Sigmoid colon (tissue), 6 donors: ENCODE measurements at regions not wholly inside any gene's neighbourhood (a gene's known extent, or its start where the extent isn't known, plus 50 kb on each side); places are given as distances from the start of the nearest gene placed in this dataset.

Experiments used
- DNase-seq: peaks from one replicate; pipeline ENCODE4 v3.0.0-alpha.2; 2019
- H3K27ac ChIP-seq, 4 donors: fragments of 200-600 bp; sonication (generic); one replicate each; pipeline ENCODE4 v1.5.1; 2016 to 2019; ENCODE audit warnings: mild to moderate bottlenecking in 1 of 4
- H3K27me3 ChIP-seq, 3 donors: fragments of 200-600 bp; sonication (generic); one replicate each; pipeline ENCODE4 v1.5.1; 2019; ENCODE audit warnings: mild to moderate bottlenecking in 1 of 3
- H3K36me3 ChIP-seq, 4 donors: fragments of 200-600 bp; sonication (generic); one replicate each; pipeline ENCODE4 v1.5.1; 2016 to 2019
- H3K4me1 ChIP-seq, 4 donors: fragments of 200-600 bp; sonication (generic); one replicate each; pipeline ENCODE4 v1.5.1; 2017 to 2019
- H3K4me3 ChIP-seq, 4 donors: fragments of 200-600 bp; sonication (generic); one replicate each; pipeline ENCODE4 v1.5.1; 2017 to 2019; ENCODE audit warnings: mild to moderate bottlenecking in 2 of 4, moderate library complexity in 1 of 4
- H3K9me3 ChIP-seq, 4 donors: fragments of 200-600 bp in 3 of 4; sonication (generic) in 3 of 4; one replicate each; pipeline versions ENCODE4 v1.5.1 to v1.6.1; 2013 to 2019
- CTCF ChIP-seq, 4 experiments: fragments of 450-650 bp in 3 of 4; fragments of 200-600 bp in 1 of 4; IDR thresholded peaks; one replicate each; pipeline ENCODE4 v1.5.1; 2016 to 2019; ENCODE audit warnings: antibody characterized with exemption in 4 of 4, mild to moderate bottlenecking in 3 of 4, moderate library complexity in 2 of 4
- EP300 ChIP-seq, 4 donors: sonication (generic); formaldehyde crosslinking; IDR thresholded peaks; one replicate each; pipeline ENCODE4 v1.6.1; 2017; ENCODE audit warnings: antibody characterized with exemption in 4 of 4
- POLR2A ChIP-seq, 2 donors: fragments of 450-650 bp; IDR thresholded peaks; one replicate each; pipeline ENCODE4 v1.6.1; 2016; ENCODE audit warnings: antibody characterized with exemption in 2 of 2, mild to moderate bottlenecking in 2 of 2, moderate library complexity in 2 of 2
- POLR2AphosphoS5 ChIP-seq, 4 donors: sonication (generic); formaldehyde crosslinking; IDR thresholded peaks; one replicate each; pipeline ENCODE4 v1.6.1; 2017; ENCODE audit warnings: antibody characterized with exemption in 4 of 4
- WGBS, 2 donors: extraction: QIAGEN DNeasy Blood & Tissue Kit; methylation state at CpG; one replicate each; pipeline ENCODE4 v1.1.7; 2013; 5-methylcytosine and 5-hydroxymethylcytosine counted together
- intact Hi-C: fragments of 100-400 bp; cut with DNase I; formaldehyde crosslinking; loops from one replicate; pipeline ENCODE4 v1.15.1; 2023
- donor health status: healthy with polysubstance abuse.
- donor health status: healthy.

GRCh38 chr19:30653646-30654386 lies 281.6 kb downstream of the ZNF536 start:
- 67 to 83% methylated on average over 13 of the region's 13 CpGs for WGBS, 2 donors

GRCh38 chr19:30652751-30653150 lies 280.6 kb downstream of the ZNF536 start:
- peaks cover 0 to 53% (median 4%) of the 10 kb centered on the region in 3 donors for H3K27me3 ChIP-seq
- TF ChIP-seq CTCF (IDR thresholded peaks at IDR 0.05) (no peak), POLR2AphosphoS5 (IDR thresholded peaks at IDR 0.05) (no peak), EP300 (IDR thresholded peaks at IDR 0.05) (no peak), POLR2A (IDR thresholded peaks at IDR 0.05) (no peak)
- DNase-seq, result no peak
- no peaks in the 10 kb centered on the region for H3K36me3 ChIP-seq
- no peaks in the 10 kb centered on the region for H3K4me1 ChIP-seq
- H3K27ac ChIP-seq, result no peak overlapping the region
- H3K9me3 ChIP-seq, result no peaks in the 10 kb centered on the region
- no peak overlapping the region for H3K4me3 ChIP-seq
- intact Hi-C loops, result loop anchor here (10.0 kb wide), 1 partner anchor 918 kb away; no protein-coding TSS in a partner anchor
- 69 to 83% methylated on average over 10 of the region's 10 CpGs for WGBS, 2 donors

More at GRCh38 chr19:30653646-30654386, 281.6 kb downstream of the ZNF536 start:
- Histone ChIP-seq H3K9me3 (no peaks in the 10 kb centered on the region), H3K36me3 (no peaks in the 10 kb centered on the region), H3K27me3 (peaks cover 0 to 44% (median 4%) of the 10 kb centered on the region in 3 donors), H3K4me3 (no peak overlapping the region), H3K27ac (no peak overlapping the region), H3K4me1 (no peaks in the 10 kb centered on the region)
- intact Hi-C loops, result loop anchor here (10.0 kb wide), 1 partner anchor 919 kb away; no protein-coding TSS in a partner anchor
- DNase-seq, result no peak
- TF ChIP-seq POLR2A (IDR thresholded peaks at IDR 0.05) (no peak), EP300 (IDR thresholded peaks at IDR 0.05) (no peak), POLR2AphosphoS5 (IDR thresholded peaks at IDR 0.05) (no peak), CTCF (IDR thresholded peaks at IDR 0.05) (no peak)

GRCh38 chr19:30651691-30652090 lies 279.5 kb downstream of the ZNF536 start:
- intact Hi-C loops, result loop anchor here (10.0 kb wide), 1 partner anchor 917 kb away; no protein-coding TSS in a partner anchor
- Histone ChIP-seq H3K4me3 (no peak overlapping the region), H3K36me3 (no peaks in the 10 kb centered on the region), H3K27ac (no peak overlapping the region), H3K9me3 (no peaks in the 10 kb centered on the region), H3K27me3 (peaks cover 0 to 58% (median 4%) of the 10 kb centered on the region in 3 donors), H3K4me1 (no peaks in the 10 kb centered on the region)
- no peak for TF ChIP-seq EP300 (IDR thresholded peaks at IDR 0.05)
- TF ChIP-seq POLR2AphosphoS5 (IDR thresholded peaks at IDR 0.05), result no peak
- TF ChIP-seq CTCF (IDR thresholded peaks at IDR 0.05), result no peak
- no peak for TF ChIP-seq POLR2A (IDR thresholded peaks at IDR 0.05)
- no peak for DNase-seq
- 80 to 88% methylated on average over 2 of the region's 2 CpGs for WGBS, 2 donors

GRCh38 chr19:30651066-30651465 lies 278.9 kb downstream of the ZNF536 start:
- peaks cover 0 to 58% (median 4%) of the 10 kb centered on the region in 3 donors for H3K27me3 ChIP-seq
- WGBS, 2 donors, result 60 to 65% methylated on average over 10 of the region's 10 CpGs
- TF ChIP-seq EP300 (IDR thresholded peaks at IDR 0.05) (no peak), POLR2AphosphoS5 (IDR thresholded peaks at IDR 0.05) (no peak), CTCF (IDR thresholded peaks at IDR 0.05) (no peak), POLR2A (IDR thresholded peaks at IDR 0.05) (no peak)
- no peaks in the 10 kb centered on the region for H3K4me1 ChIP-seq
- no peak overlapping the region for H3K27ac ChIP-seq
- no peak overlapping the region for H3K4me3 ChIP-seq
- intact Hi-C loops, result loop anchor here (10.0 kb wide), 1 partner anchor 916 kb away; no protein-coding TSS in a partner anchor
- no peaks in the 10 kb centered on the region for H3K9me3 ChIP-seq
- DNase-seq, result no peak
- no peaks in the 10 kb centered on the region for H3K36me3 ChIP-seq
